ENCODE measurements at regions not wholly inside any gene's neighbourhood (a gene's known extent, or its start where the extent isn't known, plus 50 kb on each side); places are given as distances from the start of the nearest gene placed in this dataset.

DNA sequence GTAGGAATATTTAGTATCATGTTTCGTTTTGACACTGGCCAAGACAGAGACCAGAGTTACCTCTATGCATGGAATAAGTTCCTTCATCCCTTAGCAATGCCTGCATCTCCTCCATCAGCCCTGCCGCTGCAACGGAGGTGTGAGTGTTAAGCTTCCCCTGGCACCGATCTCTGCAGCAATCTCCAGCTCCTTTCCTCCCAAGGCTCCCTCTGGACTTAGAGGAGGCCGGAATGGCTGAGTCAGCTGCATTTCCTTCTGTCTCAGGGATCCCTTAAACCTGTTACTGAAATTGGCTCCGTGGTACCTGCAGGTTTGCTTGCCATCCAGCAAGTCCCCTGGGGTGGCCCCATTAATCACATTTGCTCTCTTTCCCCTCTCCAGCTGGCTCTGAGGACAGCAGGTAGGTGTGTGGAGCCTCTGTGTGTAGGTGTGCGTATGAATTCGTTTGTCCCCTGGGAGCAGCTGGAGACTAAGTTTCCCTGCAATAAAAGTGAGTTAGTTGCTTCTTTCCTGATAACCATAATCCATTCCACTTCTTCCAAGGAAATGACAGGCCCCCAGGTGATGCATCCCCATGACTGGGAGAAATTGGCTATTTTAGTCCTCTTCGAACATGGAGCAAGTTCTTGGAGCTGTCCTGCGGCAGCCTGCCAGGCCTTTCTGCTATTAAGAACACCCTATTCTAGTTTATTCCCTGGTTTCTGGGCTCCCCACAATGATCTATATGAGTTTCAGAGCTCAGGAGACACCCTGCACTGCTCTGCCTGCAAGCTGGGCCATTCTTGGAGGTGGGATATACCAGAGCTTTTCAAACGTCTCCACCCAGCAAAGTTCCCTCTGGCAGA, 457.2 kb upstream of the CADM1 start:
- Histone ChIP-seq H3K27me3 (no peaks in the 10 kb centered on the region), H3K27ac (no peak overlapping the region), H3K36me3 (no peaks in the 10 kb centered on the region), H3K9me3 (replicated peaks) (no peaks in the 10 kb centered on the region), H3K4me1 (peaks cover 4% of the 10 kb centered on the region; the same call in 1 of the 2 replicates), H3K4me3 (no peak overlapping the region)
- no peak for DNase-seq

DNA sequence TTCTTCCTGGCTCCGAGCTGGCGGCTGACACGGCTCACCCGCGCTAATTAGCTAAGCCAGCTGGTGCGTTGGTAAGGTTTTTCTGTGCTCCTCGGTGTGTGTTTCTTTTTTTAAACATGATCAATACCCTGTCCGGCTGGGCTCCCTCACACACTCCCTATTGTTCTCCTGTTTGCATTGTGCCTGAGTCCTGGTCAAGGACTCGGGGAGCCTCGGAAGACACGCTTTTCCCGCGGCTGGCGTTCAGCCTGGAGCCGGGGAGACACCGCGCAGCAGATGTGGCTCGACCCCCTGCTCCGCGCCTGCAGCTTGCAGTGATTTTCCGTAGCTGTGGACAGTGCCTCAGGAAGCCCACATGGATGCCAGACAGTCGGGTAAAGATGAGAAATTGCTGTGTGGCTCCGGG, 454.9 kb upstream of the CADM1 start:
- Histone ChIP-seq H3K4me3 (no peak overlapping the region), H3K36me3 (no peaks in the 10 kb centered on the region), H3K9me3 (replicated peaks) (no peaks in the 10 kb centered on the region)

DNA sequence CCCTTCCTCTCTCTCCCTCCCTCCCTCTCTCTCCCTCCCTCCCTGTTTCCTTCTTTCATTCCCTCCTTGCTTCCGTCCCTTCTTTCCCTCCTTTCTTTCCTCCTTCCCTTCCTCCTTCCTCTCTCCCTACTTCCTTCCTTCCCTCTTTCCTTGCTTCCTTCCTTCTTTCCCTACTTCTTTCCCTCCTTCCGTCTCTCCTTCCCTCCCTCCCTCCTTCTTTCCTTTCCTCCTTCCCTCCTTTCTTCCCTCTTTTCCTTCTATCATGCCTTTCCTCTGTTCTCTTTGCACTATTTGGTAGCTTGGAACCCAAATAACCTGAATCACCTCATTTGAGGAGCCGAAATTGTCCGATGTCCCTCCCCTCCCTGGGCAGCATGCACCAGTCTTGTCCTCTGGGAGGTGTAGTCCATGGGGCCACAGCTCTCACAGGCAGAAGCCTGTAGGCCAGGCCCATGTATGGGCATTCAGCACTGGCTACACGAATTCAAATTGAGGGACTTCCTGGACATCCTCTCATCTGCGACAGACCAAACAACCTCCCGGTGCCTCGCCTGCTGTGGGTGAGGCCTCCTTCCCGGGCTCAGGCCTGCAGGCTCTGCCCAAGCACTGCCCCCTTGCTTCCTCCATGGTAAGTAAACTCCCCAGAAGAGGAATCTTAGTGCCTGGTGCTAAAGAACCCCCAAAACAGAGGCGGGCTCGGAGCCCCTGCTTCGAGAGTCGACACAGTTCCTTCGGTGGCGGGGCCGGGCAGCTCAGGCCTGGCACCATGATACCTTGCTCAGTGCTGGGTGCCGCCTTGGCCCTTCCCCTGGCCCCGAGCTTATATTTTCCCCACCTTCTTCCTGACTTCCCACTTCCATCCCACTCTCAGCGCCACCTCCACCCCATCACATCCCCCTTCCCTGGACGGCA, 454.1 kb upstream of the CADM1 start:
- H3K4me3 ChIP-seq, result no peak overlapping the region
- peaks cover under 1% of the 10 kb centered on the region; the same call in 1 of the 2 replicates for H3K4me1 ChIP-seq
- H3K27me3 ChIP-seq, result no peaks in the 10 kb centered on the region
- no peak for DNase-seq
- H3K9me3 ChIP-seq (replicated peaks), result no peaks in the 10 kb centered on the region
- H3K36me3 ChIP-seq, result no peaks in the 10 kb centered on the region
- no peak overlapping the region for H3K27ac ChIP-seq

More for the DNA sequence above, 454.9 kb upstream of the CADM1 start:
- Histone ChIP-seq H3K4me1 (peaks cover 4% of the 10 kb centered on the region; the same call in 1 of the 2 replicates), H3K27me3 (no peaks in the 10 kb centered on the region), H3K27ac (no peak overlapping the region)
- no peak for DNase-seq

DNA sequence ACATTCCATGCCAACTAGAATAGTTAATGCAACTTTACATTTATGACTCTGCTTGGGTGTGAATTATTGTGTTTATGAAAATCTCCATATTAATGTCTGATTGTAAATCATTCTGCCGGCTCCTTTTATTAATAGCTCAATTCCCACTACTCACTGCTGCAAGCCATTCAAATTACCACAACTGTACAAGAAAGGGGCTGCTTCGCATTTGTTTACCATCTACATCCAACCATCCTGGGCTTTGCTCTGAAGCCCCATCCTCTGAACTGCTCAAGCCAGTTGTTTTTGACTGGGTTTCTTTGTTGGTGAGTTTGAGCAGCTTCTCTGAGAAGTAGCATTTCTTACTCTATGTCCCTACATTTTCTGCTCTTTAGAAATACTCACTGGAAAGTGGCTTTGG, 451.6 kb upstream of the CADM1 start:
- Histone ChIP-seq H3K36me3 (no peaks in the 10 kb centered on the region), H3K27me3 (no peaks in the 10 kb centered on the region), H3K4me1 (no peaks in the 10 kb centered on the region), H3K9me3 (replicated peaks) (no peaks in the 10 kb centered on the region), H3K4me3 (no peak overlapping the region), H3K27ac (no peak overlapping the region)
- no peak for DNase-seq

DNA sequence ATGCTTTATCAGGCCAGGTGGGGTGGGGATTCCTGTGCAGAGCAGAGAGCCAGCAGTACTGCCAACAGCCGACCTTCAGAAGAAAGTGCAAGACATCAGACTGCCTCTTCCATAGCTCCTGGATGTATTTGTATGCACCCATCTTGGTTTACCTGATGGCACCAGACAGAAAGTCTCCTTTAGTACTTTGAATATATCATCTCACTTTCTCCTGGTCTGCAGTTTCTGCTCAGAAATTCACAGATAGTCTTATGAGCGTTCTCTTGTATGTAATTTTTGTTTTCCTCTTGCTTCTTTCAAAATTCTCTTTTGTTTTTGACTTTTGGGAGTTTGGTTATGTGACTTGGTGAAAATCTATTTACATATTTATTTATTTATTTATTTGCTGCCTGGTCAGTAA, 446.4 kb upstream of the CADM1 start:
- DNase-seq, result no peak
- no peak overlapping the region for H3K4me3 ChIP-seq
- H3K36me3 ChIP-seq, result no peaks in the 10 kb centered on the region
- no peaks in the 10 kb centered on the region for H3K9me3 ChIP-seq (replicated peaks)
- H3K27ac ChIP-seq, result no peak overlapping the region
- no peaks in the 10 kb centered on the region for H3K4me1 ChIP-seq
- no peaks in the 10 kb centered on the region for H3K27me3 ChIP-seq

GRCh38 chr11:115944596-115944995, 440.4 kb upstream of the CADM1 start:
- no peak for DNase-seq
- Histone ChIP-seq H3K4me1 (no peaks in the 10 kb centered on the region), H3K27me3 (no peaks in the 10 kb centered on the region), H3K36me3 (no peaks in the 10 kb centered on the region), H3K9me3 (replicated peaks) (no peaks in the 10 kb centered on the region), H3K4me3 (no peak overlapping the region), H3K27ac (no peak overlapping the region)

DNA sequence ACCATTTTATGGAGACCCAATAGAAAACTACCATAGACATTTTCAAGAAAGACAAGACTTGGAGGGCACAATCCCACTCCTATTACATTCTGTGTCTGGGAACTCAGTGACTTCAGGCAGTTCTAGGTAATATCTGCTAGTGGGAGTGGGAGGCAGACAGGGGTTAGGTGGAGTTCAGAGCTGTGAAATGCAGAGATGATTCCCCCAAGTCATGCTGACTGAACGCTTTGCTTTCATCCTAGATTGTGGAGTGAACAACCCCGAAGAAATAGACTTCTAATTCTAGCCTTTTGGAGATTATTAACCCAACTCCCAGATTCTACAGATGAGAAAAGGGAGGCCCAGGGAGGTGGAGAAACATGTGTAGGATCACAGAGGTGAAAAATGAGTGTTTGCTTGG, 437.8 kb upstream of the CADM1 start:
- Histone ChIP-seq H3K27me3 (no peaks in the 10 kb centered on the region), H3K4me1 (no peaks in the 10 kb centered on the region), H3K36me3 (no peaks in the 10 kb centered on the region), H3K9me3 (replicated peaks) (no peaks in the 10 kb centered on the region), H3K27ac (no peak overlapping the region), H3K4me3 (no peak overlapping the region)
- DNase-seq, result no peak

DNA sequence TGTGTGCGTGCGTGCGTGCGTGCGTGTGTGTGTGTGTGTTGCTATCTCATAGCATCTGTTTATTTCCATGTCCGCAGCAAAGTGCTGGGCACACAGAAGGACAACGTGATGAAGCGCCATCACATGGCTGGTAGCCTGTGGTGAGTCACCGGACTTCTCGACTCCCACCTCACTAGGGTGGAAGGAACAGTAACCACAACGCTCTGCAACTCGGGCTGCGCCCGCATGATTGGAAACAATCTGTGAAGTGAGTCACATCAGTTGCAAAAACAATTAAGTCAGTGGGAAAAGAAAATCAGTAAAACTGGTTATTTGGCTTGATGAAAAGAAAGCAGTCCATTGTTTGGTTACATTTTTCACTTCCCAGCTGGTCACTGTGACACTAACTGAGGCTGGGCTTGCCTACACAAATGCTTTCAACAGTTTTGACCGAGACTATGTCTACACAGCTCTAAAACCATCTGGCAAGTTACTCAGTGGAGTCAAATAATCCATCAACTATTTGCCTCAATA, 437.3 kb upstream of the CADM1 start:
- Histone ChIP-seq H3K27me3 (no peaks in the 10 kb centered on the region), H3K36me3 (no peaks in the 10 kb centered on the region), H3K4me1 (no peaks in the 10 kb centered on the region), H3K9me3 (replicated peaks) (no peaks in the 10 kb centered on the region), H3K4me3 (no peak overlapping the region), H3K27ac (no peak overlapping the region)
- DNase-seq, result no peak

DNA sequence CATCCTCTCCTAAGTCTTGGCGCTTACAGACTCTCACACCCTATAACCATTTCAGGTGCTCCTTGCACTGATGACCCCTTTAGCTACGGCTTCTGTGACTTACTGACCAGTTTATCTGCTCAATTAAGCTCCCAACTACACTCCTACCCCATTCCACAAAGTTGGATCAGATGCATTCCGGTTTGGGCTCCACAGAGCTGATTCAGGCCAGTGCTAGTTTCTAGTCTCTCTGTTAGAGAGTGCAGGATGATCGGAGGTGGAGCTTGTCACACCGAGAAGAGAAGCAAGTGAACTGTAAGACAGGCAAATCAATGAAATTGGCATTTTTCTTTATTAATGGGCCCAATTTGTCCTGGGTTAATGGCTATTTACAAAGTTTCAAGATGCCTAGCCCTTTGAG, 436.8 kb upstream of the CADM1 start:
- Histone ChIP-seq H3K27ac (no peak overlapping the region), H3K4me3 (no peak overlapping the region), H3K36me3 (no peaks in the 10 kb centered on the region), H3K27me3 (no peaks in the 10 kb centered on the region), H3K9me3 (replicated peaks) (no peaks in the 10 kb centered on the region), H3K4me1 (no peaks in the 10 kb centered on the region)
- DNase-seq, result no peak

DNA sequence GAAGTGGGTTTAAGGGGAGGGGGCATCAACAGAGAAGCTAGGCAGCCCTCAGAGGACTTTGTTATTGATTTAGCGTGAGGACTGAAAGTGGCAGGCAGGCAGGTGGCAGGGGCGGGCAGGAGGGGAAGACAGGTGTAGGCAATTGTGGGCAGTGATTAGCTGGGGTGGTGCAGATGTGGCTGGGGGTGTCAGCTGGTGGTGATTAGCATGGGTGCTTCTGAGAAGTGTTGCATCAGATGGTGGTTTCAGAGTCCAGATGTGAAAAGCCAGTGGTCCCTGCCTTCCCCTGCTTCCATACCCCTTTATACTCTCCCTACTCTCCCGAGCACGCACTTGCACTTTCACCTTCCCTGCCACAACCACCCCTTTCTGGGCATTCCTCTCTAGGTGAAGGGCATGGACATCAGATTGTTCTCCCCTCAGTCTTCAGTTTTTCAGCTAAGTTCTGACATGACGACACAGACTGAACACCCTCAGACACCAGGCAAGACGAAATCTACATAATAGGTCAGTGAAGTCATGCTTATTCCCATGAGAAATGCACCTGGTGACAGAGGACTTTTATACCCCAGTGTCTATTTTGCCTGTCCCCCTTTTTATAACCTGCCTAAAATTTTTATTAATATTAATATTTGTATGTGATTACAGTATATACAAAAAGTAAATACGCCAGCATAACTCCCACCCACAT, 435.7 kb upstream of the CADM1 start:
- Histone ChIP-seq H3K27ac (no peak overlapping the region), H3K4me1 (no peaks in the 10 kb centered on the region), H3K36me3 (no peaks in the 10 kb centered on the region), H3K9me3 (replicated peaks) (no peaks in the 10 kb centered on the region), H3K4me3 (no peak overlapping the region), H3K27me3 (no peaks in the 10 kb centered on the region)
- no peak for DNase-seq

- H3K4me1 ChIP-seq, result no peaks in the 10 kb centered on the region
- no peak overlapping the region for H3K4me3 ChIP-seq
- no peaks in the 10 kb centered on the region for H3K27me3 ChIP-seq
- H3K27ac ChIP-seq, result no peak overlapping the region
- DNase-seq, result no peak
- no peaks in the 10 kb centered on the region for H3K9me3 ChIP-seq (replicated peaks)
- no peaks in the 10 kb centered on the region for H3K36me3 ChIP-seq
These were observed 435.0 kb upstream of the CADM1 start for GRCh38 chr11:115939104-115939730.

DNA sequence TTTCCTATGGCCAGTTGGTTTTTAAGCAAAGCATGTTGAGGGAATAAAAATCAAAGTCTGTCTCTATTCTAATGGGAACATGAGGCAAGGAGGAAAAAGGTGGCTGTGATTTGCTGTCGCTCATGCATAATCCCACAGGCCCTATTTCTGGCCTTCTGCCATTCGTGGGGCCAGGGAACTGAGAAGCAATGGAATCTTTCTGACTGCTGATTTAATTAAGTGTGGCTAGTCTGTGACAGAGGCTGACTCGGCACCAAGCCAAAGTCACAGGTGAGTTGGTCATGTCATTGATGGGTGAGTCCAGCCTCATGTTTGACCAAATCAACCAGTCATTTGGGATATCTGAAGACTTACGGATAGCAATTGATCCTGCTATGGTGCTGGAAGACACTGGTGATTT, 429.3 kb upstream of the CADM1 start:
- H3K4me1 ChIP-seq, result no peaks in the 10 kb centered on the region
- H3K4me3 ChIP-seq, result no peak overlapping the region
- no peaks in the 10 kb centered on the region for H3K9me3 ChIP-seq (replicated peaks)
- no peak overlapping the region for H3K27ac ChIP-seq
- DNase-seq, result no peak
- H3K27me3 ChIP-seq, result no peaks in the 10 kb centered on the region
- H3K36me3 ChIP-seq, result no peaks in the 10 kb centered on the region

DNA sequence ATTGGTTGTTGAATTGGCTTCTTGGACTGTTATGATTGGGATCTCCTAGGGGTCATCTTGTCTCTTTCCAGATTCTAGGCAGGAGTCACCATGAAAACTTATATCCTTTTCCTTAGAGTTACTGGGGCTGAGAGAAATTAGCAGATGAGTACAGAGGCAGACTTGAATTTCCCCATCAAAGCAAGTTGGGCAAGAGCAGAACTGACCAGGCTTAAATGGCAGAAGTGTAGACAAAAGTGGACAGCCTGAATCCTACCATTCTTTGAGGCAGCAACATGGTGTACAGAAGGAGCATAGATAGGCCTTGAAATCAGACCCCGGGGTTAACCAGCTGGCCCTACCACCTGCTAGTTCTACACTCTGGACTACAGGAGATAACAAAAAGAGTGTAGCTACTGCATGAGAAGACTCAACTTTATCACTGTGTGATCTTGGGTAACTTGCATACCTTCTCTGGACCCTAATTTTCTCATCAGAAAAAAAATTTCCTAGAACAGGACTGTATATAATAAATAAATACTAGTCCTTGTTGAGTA, 427.4 kb upstream of the CADM1 start:
- no peaks in the 10 kb centered on the region for H3K9me3 ChIP-seq (replicated peaks)
- DNase-seq, result no peak

DNA sequence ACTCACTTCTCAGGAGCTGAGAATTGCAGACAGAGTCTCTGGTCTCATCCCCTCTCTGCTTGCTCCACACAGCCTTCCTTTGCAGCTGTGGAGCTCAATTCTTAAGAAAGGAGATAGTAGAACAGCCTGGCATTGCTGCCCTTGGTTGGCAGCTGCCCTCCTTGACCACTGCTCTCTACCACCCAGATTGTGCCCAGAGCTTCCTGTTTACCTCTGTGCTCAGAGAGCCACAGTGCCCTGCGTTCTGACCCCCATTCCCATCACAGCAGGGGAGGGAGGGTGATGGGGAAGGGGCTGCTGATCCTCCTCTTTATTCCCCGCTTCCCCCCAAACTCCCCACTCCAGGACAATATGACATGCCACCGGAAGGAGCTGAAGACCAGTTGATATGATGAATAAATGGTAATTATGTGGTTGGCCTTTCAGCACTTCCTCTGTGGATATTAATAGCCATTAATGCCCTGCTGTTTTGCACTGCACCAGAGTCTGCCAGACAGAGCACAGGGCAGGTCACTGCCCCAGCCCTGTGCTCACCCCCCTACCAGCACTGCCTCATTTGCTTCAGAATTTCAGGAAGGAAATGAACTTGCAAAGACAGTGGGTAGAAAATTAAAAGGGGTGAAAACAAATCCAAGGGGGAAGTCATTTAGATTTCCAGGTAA, 426.8 kb upstream of the CADM1 start:
- Histone ChIP-seq H3K4me3 (no peak overlapping the region), H3K27me3 (no peaks in the 10 kb centered on the region), H3K27ac (no peak overlapping the region), H3K9me3 (replicated peaks) (no peaks in the 10 kb centered on the region), H3K4me1 (no peaks in the 10 kb centered on the region), H3K36me3 (no peaks in the 10 kb centered on the region)
- DNase-seq, result no peak

More for the DNA sequence above, 427.4 kb upstream of the CADM1 start:
- H3K27me3 ChIP-seq, result no peaks in the 10 kb centered on the region
- H3K27ac ChIP-seq, result no peak overlapping the region
- no peaks in the 10 kb centered on the region for H3K4me1 ChIP-seq
- no peaks in the 10 kb centered on the region for H3K36me3 ChIP-seq
- H3K4me3 ChIP-seq, result no peak overlapping the region

Measured in SJCRH30 (cell line).